HG02623 (cell line): ENCODE measurements at regions not wholly inside any gene's neighbourhood (a gene's known extent, or its start where the extent isn't known, plus 50 kb on each side); places are given as distances from the start of the nearest gene placed in this dataset.

Experiments
- ATAC-seq: cut with Tn5 transposase; IDR thresholded peaks from one replicate; pipeline ENCODE4 v1.9.1; 2021; ENCODE audit warnings: moderate library complexity; ENCODE audit not compliant: unreplicated experiment

DNA sequence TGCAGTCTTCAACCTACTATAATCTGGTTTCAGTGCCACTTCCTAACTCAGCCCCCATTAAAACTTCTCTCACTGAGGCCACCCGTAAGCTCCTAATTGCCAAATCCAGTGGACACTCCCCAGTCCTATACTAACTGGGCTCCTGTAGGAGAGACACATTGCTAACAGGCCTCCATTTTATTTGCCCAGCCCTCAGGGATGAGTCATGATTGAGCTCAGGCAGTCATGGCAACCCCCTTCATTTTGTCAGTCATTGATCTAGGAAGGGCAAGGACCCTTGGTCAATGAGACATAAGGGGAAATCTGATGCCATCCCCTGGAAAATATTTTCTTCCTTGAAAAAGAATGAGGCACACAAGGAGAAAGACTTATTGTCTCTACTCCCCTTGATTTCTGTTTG is 70.1 kb upstream of the HIF1A start:
- no peak for ATAC-seq

DNA sequence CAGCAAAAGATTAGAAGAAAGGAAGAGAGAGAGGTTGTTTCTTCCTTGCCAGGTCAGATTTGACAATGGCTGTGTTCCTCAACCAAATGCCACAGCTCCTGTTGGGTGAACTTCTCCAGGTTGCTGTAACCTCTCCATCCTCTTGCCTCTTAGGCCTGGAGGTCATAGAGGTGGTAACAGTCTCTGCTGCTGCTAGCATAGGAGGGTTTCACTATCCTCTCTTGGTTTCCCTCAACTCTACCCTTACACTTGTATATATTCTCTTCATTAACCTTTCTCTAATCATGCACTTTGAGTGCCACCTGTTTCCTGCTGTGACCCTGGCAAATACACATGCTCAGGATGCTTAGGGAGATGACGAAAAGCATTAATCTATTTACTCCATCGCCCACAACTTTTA is 67.7 kb upstream of the HIF1A start:
- ATAC-seq = no peak

DNA sequence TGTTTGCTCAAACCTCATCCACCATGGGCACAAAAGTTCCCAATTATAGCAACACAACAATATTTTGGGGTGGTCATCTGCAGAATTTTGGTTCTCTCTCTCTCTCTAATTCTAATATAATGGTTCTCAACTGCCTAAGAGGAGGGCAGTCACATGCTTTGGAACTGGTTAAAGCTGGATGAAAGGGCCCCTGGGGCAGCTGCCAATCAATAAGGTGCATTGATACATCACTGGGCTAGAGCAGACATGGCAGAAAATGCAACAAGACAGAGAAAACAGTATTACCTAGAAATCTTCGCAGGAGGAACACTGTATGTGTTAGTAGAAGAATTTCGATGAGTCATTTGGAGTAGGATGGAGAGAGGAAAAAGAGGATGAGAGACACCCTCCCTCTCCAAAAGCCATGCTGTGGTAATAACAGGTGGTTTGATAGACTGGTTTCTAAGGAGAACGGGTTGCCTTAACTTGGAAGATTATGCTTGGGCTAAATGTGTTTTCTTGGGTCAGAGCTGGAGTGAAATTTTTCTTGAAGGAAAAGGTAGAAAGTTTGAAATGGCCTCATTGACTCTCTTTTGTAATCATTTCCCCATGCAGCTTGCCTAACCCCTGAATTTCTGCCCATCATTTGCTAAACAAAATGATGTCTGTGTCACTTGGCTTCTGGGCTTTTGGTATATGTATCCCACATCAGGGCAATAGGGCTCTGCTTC is 67.1 kb upstream of the HIF1A start:
- no peak for ATAC-seq

DNA sequence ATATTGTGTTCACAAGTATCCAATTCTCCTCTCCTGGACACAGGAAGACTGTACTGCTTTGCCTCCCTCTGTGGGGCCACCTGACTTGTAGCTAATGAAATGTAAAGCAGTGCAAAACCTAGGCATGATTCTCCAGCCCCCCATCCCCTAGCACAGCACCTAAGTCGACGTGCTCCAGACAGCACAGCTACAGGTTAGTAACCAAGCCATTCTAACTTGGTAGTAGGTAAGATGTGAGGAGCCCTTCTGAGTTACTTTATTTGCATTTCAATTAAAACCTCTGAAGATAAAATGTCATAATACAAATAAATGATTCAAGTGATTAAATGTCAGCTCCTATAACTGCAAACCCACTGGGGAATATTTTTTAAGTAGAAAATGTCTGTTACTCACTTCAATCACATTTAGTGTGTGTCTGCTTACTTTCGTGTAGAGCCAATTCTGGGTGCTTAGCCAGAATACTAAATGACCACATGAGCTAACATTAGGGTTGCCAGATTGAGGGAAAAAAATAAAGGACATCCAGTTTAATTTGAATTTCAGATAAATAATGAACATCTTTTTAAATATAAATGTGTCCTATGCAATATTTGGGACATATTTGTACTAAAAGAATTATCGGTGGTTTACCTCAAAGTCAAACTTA is 64.8 kb upstream of the HIF1A start:
- ATAC-seq = no peak

DNA sequence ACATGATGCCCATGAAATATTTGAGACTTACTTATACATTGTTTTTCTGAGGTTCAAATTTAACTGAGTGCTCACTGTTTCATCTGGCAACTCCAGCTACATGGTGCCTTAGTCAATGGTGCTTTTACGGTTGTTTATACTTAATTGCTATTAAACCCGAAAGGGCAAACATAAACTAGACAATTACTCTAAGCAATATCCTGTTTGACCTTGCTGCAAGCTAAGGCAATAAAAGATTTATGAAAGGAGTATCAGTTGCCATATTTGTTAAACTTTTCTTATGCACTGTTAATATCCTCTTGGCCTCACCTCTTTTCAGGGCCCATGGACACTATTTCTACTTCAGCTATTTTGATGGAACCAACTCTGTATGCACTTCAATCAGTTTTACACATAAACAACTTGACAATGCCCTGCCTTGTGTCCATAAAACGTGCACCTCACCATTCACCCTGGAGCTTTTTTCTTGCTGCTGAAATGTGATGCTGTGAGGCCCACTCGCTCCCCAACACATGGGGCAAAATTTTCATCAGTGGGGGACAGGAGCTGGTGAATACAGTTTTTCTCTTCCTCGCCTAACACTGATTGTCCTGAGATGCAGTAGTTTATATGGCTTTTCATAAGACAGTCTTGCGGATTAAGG is 64.1 kb upstream of the HIF1A start:
- ATAC-seq = no peak

DNA sequence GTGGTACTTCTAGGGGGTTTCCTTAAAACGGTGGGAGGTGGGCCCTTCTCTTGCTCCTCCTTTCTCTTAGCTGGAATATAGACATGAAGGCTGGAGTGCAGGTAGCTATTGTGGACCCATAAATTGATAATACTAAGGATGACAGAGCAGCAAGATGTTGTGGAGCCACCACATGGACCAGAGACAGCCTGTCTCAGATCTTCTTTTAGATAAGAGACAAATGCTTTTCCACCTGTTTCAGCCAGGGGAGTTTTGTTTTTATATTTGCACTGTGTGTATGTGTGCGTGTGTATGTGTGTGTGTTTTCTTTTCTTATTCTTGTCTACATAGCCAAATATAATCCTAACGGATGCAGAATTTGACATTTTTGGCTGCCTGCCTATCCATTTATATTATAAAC is 62.9 kb upstream of the HIF1A start:
- ATAC-seq = no peak

DNA sequence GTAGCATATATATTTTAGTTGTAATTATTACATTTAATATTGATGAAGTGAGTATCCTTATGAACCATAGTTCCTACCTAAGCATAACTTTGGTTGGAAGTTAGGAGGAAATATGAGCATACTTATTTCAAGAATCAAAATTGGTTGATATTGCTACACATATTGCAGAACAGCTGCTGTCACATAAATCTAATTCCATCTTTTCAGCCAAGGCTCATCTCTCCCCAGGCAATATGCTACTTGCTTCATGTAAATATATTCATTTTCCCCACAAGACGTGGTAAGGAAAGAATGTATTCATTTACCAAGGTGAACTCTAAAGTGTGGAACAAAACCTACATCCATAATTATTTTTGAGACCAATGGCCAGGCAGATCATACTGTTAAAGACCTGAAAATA is 62.5 kb upstream of the HIF1A start:
- no peak for ATAC-seq

DNA sequence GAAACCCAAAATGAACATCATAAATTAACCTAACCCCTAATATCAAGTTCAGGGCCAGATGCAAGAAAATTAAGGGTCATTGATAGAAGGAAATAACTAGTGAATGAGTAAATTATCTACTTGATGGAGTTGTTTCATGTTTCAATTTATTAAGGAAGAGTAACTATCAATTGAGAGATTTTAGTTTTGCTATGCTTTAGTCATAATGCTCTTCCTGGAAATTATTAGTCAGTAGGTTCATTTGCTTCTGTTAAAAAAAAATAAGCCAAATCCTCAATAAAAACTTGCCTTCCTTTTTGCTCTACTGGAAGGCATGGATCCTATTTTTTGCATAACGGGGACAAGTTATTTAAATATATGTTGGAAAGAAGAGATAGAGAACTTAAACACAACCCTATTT is 59.0 kb upstream of the HIF1A start:
- no peak for ATAC-seq

DNA sequence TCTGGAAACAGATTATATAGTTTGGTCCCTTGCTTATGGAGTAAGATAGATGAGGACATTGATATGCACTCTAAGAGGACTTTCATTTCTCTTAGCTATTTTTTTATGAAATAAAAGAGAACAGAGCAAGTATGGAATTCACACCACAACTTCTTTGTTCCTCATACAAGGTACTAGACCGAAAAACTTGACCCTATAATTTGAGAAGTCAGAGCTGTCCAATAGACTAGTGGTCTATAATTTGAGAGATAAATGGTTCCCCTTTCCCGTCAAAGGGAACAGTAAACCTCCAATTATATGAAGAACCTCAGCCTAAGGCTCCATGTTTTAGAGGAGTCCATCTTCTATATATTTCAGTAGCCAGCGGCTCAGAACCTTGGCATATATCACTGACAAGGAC is 58.5 kb upstream of the HIF1A start:
- ATAC-seq = no peak

DNA sequence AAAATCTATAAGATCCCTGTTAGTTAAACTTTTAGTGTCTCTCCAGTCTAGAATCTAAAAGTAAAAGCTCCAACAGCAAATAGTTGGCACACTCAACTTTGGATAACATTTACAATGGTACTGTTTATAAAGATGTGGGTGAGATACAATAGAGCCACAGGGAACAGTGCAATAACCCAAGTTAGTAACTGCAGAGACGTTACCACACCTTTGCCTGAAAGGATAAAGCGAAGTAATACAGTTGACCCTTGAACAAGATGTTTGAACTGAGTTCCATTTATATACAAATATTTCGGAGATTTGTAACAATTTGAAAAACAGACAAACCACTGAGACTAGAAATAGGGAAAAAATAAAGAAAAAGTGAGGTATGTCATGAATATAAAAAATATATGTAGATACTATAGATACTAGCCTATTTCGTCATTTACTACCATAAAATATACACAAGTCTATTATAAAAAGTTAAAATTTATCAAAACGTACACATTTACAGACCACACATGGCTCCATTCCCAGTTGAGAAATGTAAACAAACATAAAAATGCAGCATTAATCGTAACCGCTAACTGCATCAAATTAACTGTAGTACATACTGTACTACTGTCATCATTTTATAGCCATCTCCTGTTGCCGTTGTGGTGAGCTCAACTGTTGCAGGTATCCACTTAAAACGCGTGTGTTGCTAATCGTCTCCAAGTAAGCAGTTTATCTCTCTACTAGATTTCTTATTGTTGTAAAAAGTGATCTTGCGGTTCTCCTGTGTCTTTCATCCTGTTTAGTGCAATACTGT is 56.5 kb upstream of the HIF1A start:
- no peak for ATAC-seq

DNA sequence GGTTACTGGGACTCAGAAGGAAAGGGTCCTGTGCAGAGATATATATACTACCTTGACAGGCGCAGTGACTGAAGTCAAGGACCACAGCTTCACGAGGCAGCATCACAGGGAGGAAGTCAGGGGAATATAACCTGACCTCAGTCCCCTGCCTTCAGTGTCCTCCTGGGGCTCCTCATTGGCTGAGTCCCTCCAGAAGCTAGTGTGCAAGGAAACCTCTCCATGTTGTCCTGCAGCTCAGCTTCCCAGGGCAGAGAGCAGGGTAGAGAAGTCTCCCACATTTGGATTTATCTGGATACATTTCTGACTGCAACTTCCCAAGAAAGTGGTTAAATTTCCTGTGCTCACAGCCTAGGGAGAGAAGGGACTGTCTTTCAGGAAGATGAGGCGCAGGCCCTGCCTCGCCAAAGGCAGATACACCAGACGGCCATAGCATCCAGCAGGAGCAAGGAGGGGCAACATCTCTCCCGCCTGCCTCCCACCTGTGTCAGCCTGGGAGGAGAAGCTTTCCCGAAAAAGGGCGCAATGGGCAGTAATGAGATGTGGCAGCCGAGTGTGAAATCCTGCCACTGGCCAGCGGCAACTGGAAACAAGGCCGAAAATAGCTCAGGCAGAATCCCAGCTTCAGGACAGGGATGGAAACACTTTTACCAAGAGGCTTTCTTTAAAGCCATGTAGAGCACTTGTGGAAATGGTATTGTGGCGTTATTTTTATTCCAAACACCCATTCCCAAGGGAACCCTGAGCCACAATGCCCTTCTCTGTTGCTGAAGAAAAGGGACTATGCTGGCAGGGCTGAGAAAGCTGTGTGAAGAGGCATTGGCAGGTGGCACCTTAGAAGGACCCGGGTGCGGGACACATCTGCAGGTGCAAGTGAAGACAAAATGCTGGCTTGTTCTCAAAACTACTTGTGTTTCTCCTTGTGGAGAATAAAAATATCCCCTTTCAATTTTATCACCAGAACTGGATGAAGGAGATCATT is 54.9 kb upstream of the HIF1A start:
- no peak for ATAC-seq

DNA sequence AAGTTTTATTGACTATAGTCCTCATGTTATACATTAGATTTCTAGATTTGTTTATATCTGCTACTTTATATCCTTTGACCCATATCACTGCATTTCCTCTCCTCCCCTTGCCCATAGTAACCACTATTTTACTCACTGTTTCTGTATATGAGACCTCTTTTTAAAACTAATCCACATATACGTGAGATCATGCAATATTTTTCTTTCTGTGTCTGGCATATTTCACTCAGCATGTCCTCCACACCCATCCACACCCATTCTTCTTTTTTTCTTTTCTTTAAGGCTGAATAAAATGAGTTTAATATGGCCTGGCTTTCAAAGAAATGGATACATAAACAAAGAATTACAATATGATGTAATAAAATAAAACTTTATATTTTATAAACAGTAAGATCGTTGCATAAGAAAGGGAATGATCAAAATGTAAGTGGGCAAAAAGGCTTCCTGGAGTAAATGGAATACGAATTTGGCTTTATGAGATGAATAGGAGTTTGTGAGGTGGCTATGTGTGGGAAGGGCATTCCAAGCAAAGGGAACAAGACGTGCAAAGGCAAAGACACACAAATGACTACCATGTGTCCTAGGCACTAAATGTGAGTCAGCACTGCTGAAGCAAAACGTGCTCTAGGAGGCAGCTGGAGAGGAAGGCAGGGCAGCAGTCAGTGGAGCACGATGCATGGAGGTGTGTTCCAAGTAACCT is 53.2 kb upstream of the HIF1A start:
- no peak for ATAC-seq

DNA sequence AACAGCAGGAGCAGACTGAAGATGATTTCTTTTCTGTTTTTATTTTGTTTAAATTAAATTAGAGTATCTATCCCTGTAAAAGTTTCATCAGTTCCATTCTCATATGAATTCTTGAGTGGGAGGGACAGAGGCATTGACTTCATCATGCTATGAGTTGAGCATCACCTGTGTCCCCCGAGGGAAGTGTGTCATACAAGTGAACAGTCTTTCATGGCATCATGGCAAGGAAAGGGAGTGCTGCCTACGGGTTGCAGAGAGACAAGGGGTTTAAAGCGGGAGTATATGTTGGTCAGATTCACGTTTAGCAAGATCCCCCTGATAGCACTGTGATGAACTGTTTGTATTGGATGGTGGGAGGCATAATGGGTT is 52.7 kb upstream of the HIF1A start:
- ATAC-seq = no peak

DNA sequence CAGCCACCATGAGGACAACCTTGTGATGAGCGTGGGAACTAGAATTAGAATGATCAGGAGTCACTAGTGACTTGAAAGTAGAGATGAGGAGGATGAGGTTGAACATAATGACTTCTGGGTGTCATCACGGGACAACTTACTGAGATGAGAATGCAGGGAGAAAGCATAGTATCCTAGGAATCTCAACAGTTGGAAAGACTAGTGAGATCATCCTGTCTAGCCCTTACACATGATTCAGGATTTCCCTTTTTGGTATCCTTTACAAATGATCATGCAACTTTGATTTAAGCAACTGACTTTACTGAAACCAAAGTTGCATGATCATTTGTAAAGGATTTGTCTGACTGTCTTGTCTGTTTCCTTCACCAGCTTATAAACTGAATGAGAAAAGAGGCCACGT is 51.8 kb upstream of the HIF1A start:
- no peak for ATAC-seq

DNA sequence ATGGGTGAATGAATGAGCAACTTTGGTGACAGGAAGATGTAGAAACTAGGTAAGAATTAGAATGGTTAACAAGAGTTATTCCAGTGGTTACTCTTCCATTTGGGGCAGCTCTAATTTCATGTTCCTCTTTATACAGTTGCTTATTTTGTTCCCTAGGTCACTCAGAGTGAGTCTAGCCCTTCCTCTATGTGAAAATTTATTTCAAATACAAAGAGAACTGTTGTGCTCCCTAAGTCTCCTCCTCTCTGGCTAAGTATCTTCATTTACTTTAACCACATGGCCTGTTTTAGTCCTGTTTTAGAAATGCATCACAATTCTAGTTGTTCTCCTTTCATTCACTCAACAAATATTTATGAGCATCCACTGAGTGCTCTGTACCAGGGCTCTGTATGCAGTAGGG is 51.1 kb upstream of the HIF1A start:
- no peak for ATAC-seq

DNA sequence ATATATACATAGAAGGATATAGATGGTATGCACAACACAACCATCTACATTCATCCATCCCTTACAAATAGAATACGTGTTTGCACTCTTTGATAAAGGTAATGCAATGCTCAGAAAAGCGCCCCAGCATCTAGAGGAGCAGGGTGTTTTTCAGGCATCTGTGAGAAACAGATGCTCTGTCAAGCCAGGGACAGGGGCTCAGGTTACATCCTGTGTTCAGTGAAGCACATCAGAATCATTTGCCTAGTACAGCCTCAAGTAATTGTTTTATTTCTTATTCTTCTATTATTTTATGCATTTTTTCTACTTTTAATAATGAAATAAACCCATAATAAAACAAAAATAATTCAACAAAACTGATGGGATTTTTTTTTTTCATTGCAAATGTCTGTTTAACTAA is 50.5 kb upstream of the HIF1A start:
- ATAC-seq = peak; percentile 90

DNA sequence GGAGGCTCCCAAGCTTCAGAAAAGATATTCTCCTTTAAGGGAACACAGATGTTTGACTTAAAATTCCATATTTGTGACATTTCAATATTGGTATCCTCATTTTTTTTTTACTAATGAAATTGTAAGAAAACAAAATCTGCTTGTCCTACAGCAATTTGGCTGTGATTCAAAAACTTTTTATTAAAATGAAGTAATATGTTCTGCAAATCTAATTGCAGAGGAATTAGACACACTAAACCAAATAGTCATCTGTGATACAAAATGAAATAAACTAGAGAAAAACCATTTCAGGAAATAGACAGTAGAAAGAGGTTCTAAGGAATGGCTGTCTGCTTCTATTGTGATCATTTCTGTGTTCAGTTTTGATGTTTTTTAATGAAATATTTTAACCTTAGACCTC is 50.1 kb upstream of the HIF1A start:
- no peak for ATAC-seq
